KMS-11 (cell line): ENCODE measurements at regions not wholly inside any gene's neighbourhood (a gene's known extent, or its start where the extent isn't known, plus 50 kb on each side); places are given as distances from the start of the nearest gene placed in this dataset.

Source experiments
- H2AFZ ChIP-seq: fragments of 200-600 bp; sonication (generic); 2 replicates; pipeline ENCODE4 v1.6.1; 2016; ENCODE audit warnings: antibody characterized with exemption, mixed run types, low read depth
- H3K27ac ChIP-seq: fragments of 200-600 bp; sonication (generic); 2 replicates; pipeline ENCODE4 v1.6.1; 2016; ENCODE audit warnings: mild to moderate bottlenecking, mixed run types
- H3K27me3 ChIP-seq: fragments of 200-600 bp; sonication (generic); 2 replicates; pipeline ENCODE4 v1.6.1; 2017; ENCODE audit warnings: mild to moderate bottlenecking, low read depth, mixed run types, moderate library complexity; ENCODE audit not compliant: insufficient read depth
- H3K36me3 ChIP-seq: fragments of 200-600 bp; sonication (generic); 2 replicates; pipeline ENCODE4 v1.6.1; 2017; ENCODE audit warnings: mild to moderate bottlenecking, mixed run types; ENCODE audit not compliant: insufficient read depth
- H3K4me1 ChIP-seq: fragments of 200-600 bp; sonication (generic); 2 replicates; pipeline ENCODE4 v1.6.1; 2016; ENCODE audit warnings: mild to moderate bottlenecking, low read depth, mixed run types; ENCODE audit not compliant: poor library complexity, severe bottlenecking
- H3K4me2 ChIP-seq: fragments of 200-600 bp; sonication (generic); 2 replicates; pipeline ENCODE4 v1.7.0; 2016; ENCODE audit warnings: mild to moderate bottlenecking, mixed run types
- H3K4me3 ChIP-seq: fragments of 200-600 bp; sonication (generic); IDR thresholded peaks from 2 replicates; pipeline ENCODE4 v1.6.1; 2017; ENCODE audit warnings: low read depth, low read length, mixed read lengths; ENCODE audit not compliant: insufficient read depth
- H3K79me2 ChIP-seq: fragments of 200-600 bp; sonication (generic); 2 replicates; pipeline ENCODE4 v1.6.1; 2016; ENCODE audit warnings: low read depth, mixed run types; ENCODE audit not compliant: insufficient read depth
- H3K9ac ChIP-seq: fragments of 200-600 bp; sonication (generic); 2 replicates; pipeline ENCODE4 v1.6.1; 2016; ENCODE audit warnings: mild to moderate bottlenecking, mixed run types
- H4K20me1 ChIP-seq: fragments of 200-600 bp; sonication (generic); 2 replicates; pipeline ENCODE4 v1.6.1; 2016; ENCODE audit warnings: mild to moderate bottlenecking, mixed run types; ENCODE audit not compliant: insufficient read depth
- CTCF ChIP-seq: fragments of 200-600 bp; sonication (generic); conservative IDR thresholded peaks from 2 replicates; pipeline ENCODE4 v1.6.1; 2017; ENCODE audit warnings: low read depth, mild to moderate bottlenecking, antibody characterized with exemption, low read length, moderate library complexity, mixed read lengths

DNA sequence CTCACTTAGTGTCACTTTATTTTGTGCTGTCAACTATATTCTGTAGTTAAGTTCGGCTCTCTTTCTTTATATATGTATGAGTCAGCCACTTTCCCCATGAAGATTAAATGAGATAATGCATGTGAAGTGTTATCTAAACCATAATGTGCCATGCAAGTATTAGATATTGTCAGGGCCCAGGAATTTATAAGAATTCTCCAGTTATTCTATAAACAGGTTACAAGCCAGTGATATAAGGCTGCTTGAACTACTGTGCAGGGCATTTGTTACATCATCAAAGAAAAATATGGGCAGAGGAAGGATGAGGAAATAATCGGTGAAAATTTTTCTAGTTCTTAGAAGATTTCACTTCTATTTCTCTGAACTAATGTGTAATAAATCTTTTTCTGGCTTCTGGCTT, 1049.0 kb upstream of the NR2F2 start:
- no peaks in the 10 kb centered on the region for H3K79me2 ChIP-seq
- H3K4me1 ChIP-seq: peaks cover 56% of the 10 kb centered on the region
- TF ChIP-seq CTCF: no peak
- no peaks in the 10 kb centered on the region for H4K20me1 ChIP-seq
- H2AFZ ChIP-seq: no peak overlapping the region
- H3K4me2 ChIP-seq: peak overlapping the region; percentile 9; the same call in 1 of the 2 replicates
- no peak overlapping the region for H3K4me3 ChIP-seq
- H3K9ac ChIP-seq: no peak overlapping the region
- no peaks in the 10 kb centered on the region for H3K36me3 ChIP-seq
- no peaks in the 10 kb centered on the region for H3K27me3 ChIP-seq
- H3K27ac ChIP-seq: no peak overlapping the region

- no peaks in the 10 kb centered on the region for H4K20me1 ChIP-seq
- no peak overlapping the region; the same call in 1 of the 2 replicates for H2AFZ ChIP-seq
- peak overlapping the region; percentile 99 for H3K27ac ChIP-seq
- TF ChIP-seq CTCF: no peak
- H3K9ac ChIP-seq: peak overlapping the region; percentile 85
- H3K4me2 ChIP-seq: peak overlapping the region; percentile 99
- H3K4me1 ChIP-seq: peaks cover 80% of the 10 kb centered on the region
- no peak overlapping the region for H3K4me3 ChIP-seq
- no peaks in the 10 kb centered on the region for H3K79me2 ChIP-seq
- H3K36me3 ChIP-seq: no peaks in the 10 kb centered on the region
- no peaks in the 10 kb centered on the region for H3K27me3 ChIP-seq
Measured at GRCh38 chr15:95284492-95284891, 1046.0 kb upstream of the NR2F2 start.

DNA sequence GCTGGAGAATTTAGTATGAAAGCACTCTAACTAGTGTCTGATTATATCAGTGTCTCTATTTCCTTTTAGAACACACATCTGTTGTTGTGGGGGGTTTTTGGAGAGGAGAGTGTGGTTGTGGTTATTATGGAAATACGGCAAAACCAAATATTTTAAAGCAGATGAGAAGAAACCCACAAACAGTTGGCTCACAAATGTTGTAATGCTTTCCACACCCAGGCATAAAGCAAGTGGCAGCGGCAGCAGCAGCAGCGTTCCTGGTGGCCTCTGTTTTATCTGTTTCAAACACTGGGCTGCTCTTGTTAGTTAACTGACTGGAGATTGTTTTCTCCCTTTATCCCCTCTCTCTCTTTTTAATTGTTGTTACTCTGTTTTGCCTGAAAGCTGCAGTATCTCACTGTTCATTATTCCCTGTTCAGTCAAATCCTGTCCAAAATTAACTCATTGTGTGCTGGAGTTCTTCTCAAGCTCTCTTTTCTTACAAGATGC, 1045.5 kb upstream of the NR2F2 start:
- Histone ChIP-seq H3K4me1 (peaks cover 85% of the 10 kb centered on the region), H3K4me3 (no peak overlapping the region), H3K4me2 (peak overlapping the region; percentile 99), H3K79me2 (no peaks in the 10 kb centered on the region), H3K27me3 (no peaks in the 10 kb centered on the region), H4K20me1 (no peaks in the 10 kb centered on the region), H2AFZ (no peak overlapping the region; the same call in 1 of the 2 replicates), H3K27ac (peak overlapping the region; percentile 99), H3K9ac (peak overlapping the region; percentile 85), H3K36me3 (no peaks in the 10 kb centered on the region)
- TF ChIP-seq CTCF: no peak

GRCh38 chr15:95286352-95286880, 1044.1 kb upstream of the NR2F2 start:
- Histone ChIP-seq H3K4me1 (peaks cover 90% of the 10 kb centered on the region), H3K27me3 (no peaks in the 10 kb centered on the region), H3K27ac (peak overlapping the region; percentile 99), H3K79me2 (no peaks in the 10 kb centered on the region), H3K9ac (peak overlapping the region; percentile 85), H4K20me1 (no peaks in the 10 kb centered on the region), H3K4me3 (no peak overlapping the region), H3K36me3 (no peaks in the 10 kb centered on the region), H3K4me2 (peak overlapping the region; percentile 99), H2AFZ (peak overlapping the region; percentile 55; the same call in 1 of the 2 replicates)
- TF ChIP-seq CTCF: no peak
